Mesenchymal stem cell (in vitro differentiated cells and primary cell): ENCODE measurements at regions not wholly inside any gene's neighbourhood (a gene's known extent, or its start where the extent isn't known, plus 50 kb on each side); places are given as distances from the start of the nearest gene placed in this dataset.

ENCODE experiments used
- DNase-seq: peaks from one replicate; pipeline ENCODE4 v3.0.0-alpha.2; 2013
- H2AFZ ChIP-seq: one replicate; pipeline ENCODE4 v1.6.1; 2013; ENCODE audit warnings: low read depth, mild to moderate bottlenecking, control low read depth, inconsistent platforms, low read length, moderate library complexity
- H2AK5ac ChIP-seq: 2 replicates; pipeline ENCODE4 v1.6.1; 2013; ENCODE audit warnings: low read length, moderate library complexity, mild to moderate bottlenecking, inconsistent platforms; ENCODE audit not compliant: severe bottlenecking
- H2BK120ac ChIP-seq: one replicate; pipeline ENCODE4 v1.6.1; 2013; ENCODE audit warnings: low read depth, mild to moderate bottlenecking, inconsistent platforms, low read length, moderate library complexity
- H2BK12ac ChIP-seq, 2 experiments: one replicate each; pipeline ENCODE4 v1.6.1; 2013; ENCODE audit warnings: inconsistent platforms in 2 of 2, low read length in 2 of 2, mild to moderate bottlenecking in 2 of 2, moderate library complexity in 2 of 2, control low read depth in 1 of 2
- H2BK15ac ChIP-seq: one replicate; pipeline ENCODE4 v1.6.1; 2013; ENCODE audit warnings: mild to moderate bottlenecking, low read depth, inconsistent platforms; ENCODE audit not compliant: poor library complexity, severe bottlenecking
- H2BK5ac ChIP-seq: 2 replicates; pipeline ENCODE4 v1.6.1; 2013; ENCODE audit warnings: low read depth, mild to moderate bottlenecking, low read length, control low read depth, inconsistent platforms; ENCODE audit not compliant: poor library complexity, severe bottlenecking
- H3K14ac ChIP-seq, 2 experiments: one replicate each; pipeline ENCODE4 v1.6.1; 2013; ENCODE audit warnings: inconsistent platforms in 2 of 2, low read length in 2 of 2, control low read depth in 1 of 2, mild to moderate bottlenecking in 1 of 2, moderate library complexity in 1 of 2
- H3K18ac ChIP-seq, 2 experiments: one replicate each; pipeline ENCODE4 v1.6.1; 2013; ENCODE audit warnings: inconsistent platforms in 2 of 2, low read length in 2 of 2, control low read depth in 1 of 2, low read depth in 1 of 2, mild to moderate bottlenecking in 1 of 2
- H3K23ac ChIP-seq, 2 experiments: one replicate each; pipeline ENCODE4 v1.6.1; 2013; ENCODE audit warnings: inconsistent platforms in 2 of 2, low read length in 2 of 2, mild to moderate bottlenecking in 2 of 2, moderate library complexity in 2 of 2, control low read depth in 1 of 2
- H3K27ac ChIP-seq: 2 replicates; pipeline ENCODE4 v1.5.1; 2013; ENCODE audit warnings: mild to moderate bottlenecking, moderate library complexity, low read length, control low read depth, inconsistent platforms; ENCODE audit not compliant: poor library complexity, severe bottlenecking
- H3K27me3 ChIP-seq, 2 experiments: 2 replicates each; pipeline versions ENCODE4 v1.6.1 to v1.7.0; 2013; ENCODE audit warnings: low read length in 2 of 2, mild to moderate bottlenecking in 2 of 2, moderate library complexity in 2 of 2, control low read depth in 1 of 2, inconsistent platforms in 1 of 2; ENCODE audit not compliant: control insufficient read depth in 1 of 2, insufficient read depth in 1 of 2
- H3K36me3 ChIP-seq, 2 experiments: 2 replicates each; pipeline versions ENCODE4 v1.6.1 to v1.7.0; 2013; ENCODE audit warnings: low read length in 2 of 2, control low read depth in 1 of 2, inconsistent platforms in 1 of 2, low read depth in 1 of 2, mild to moderate bottlenecking in 1 of 2; ENCODE audit not compliant: insufficient read depth in 2 of 2, control insufficient read depth in 1 of 2
- H3K4ac ChIP-seq, 2 experiments: one replicate each; pipeline ENCODE4 v1.6.1; 2013; ENCODE audit warnings: inconsistent platforms in 2 of 2, low read length in 2 of 2, mild to moderate bottlenecking in 2 of 2, moderate library complexity in 2 of 2, control low read depth in 1 of 2, low read depth in 1 of 2
- H3K4me1 ChIP-seq: 2 replicates; pipeline ENCODE4 v1.6.1; 2013; ENCODE audit warnings: low read depth, low read length, control low read depth; ENCODE audit not compliant: control insufficient read depth, insufficient read depth
- H3K4me2 ChIP-seq: 2 replicates; pipeline ENCODE4 v1.6.1; 2013; ENCODE audit warnings: low read length, mild to moderate bottlenecking, inconsistent platforms; ENCODE audit not compliant: poor library complexity, severe bottlenecking
- H3K4me3 ChIP-seq, 2 experiments: 2 replicates each; pipeline versions ENCODE4 v1.5.1 to v1.7.0; 2013; ENCODE audit warnings: low read length in 2 of 2, mild to moderate bottlenecking in 2 of 2, control low read depth in 1 of 2, low read depth in 1 of 2; ENCODE audit not compliant: insufficient read depth in 1 of 2
- H3K79me1 ChIP-seq: replicated peaks from 2 replicates; pipeline ENCODE4 v1.6.1; 2013; ENCODE audit warnings: mild to moderate bottlenecking, control low read depth, low read length, inconsistent platforms; ENCODE audit not compliant: poor library complexity, severe bottlenecking
- H3K9ac ChIP-seq: 2 replicates; pipeline ENCODE4 v1.7.0; 2013; ENCODE audit warnings: mild to moderate bottlenecking, low read length, moderate library complexity
- H3K9me3 ChIP-seq: 2 replicates; pipeline ENCODE4 v1.7.0; 2013; ENCODE audit warnings: mild to moderate bottlenecking, low read length; ENCODE audit not compliant: control insufficient read depth
- H4K8ac ChIP-seq: one replicate; pipeline ENCODE4 v1.6.1; 2013; ENCODE audit warnings: inconsistent platforms, mild to moderate bottlenecking, low read length, moderate library complexity
- H4K91ac ChIP-seq: one replicate; pipeline ENCODE4 v1.6.1; 2013; ENCODE audit warnings: mild to moderate bottlenecking, low read length, inconsistent platforms
- WGBS: methylation state at CpG from one replicate; pipeline ENCODE4 v1.1.7; 2013; ENCODE audit warnings: mixed read lengths; 5-methylcytosine and 5-hydroxymethylcytosine counted together

- H2BK5ac ChIP-seq: no peak overlapping the region
- H2AK5ac ChIP-seq: no peak overlapping the region
- no peak overlapping the region for H2BK15ac ChIP-seq
- H3K4me2 ChIP-seq: no peak overlapping the region
- no peak overlapping the region for H3K18ac ChIP-seq
- no peak overlapping the region for H3K14ac ChIP-seq
- DNase-seq: no peak
- H3K9ac ChIP-seq: no peak overlapping the region
- no peaks in the 10 kb centered on the region for H3K36me3 ChIP-seq
- H3K4me1 ChIP-seq: peaks cover 5% of the 10 kb centered on the region
- peaks cover under 1% of the 10 kb centered on the region for H3K9me3 ChIP-seq
- H2BK120ac ChIP-seq: no peak overlapping the region
- H4K91ac ChIP-seq: no peak overlapping the region
- no peaks in the 10 kb centered on the region for H3K79me1 ChIP-seq
- H3K23ac ChIP-seq: no peak overlapping the region
- no peak overlapping the region for H2BK12ac ChIP-seq
- no peak overlapping the region for H3K27ac ChIP-seq
- H2AFZ ChIP-seq: no peak overlapping the region
- no peak overlapping the region for H3K4me3 ChIP-seq
- no peaks in the 10 kb centered on the region for H3K27me3 ChIP-seq
- H4K8ac ChIP-seq: no peak overlapping the region
- no CpG with 5 or more reads among the region's 2 CpGs for WGBS
- no peak overlapping the region for H3K4ac ChIP-seq
Observed at GRCh38 chr4:67040315-67040714, 505.0 kb downstream of the CENPC start.

GRCh38 chr4:67038228-67038566 lies 507.1 kb downstream of the CENPC start:
- Histone ChIP-seq H3K4me1 (peaks cover 5% of the 10 kb centered on the region), H2BK12ac (no peak overlapping the region), H4K8ac (no peak overlapping the region), H3K9ac (no peak overlapping the region), H3K36me3 (no peaks in the 10 kb centered on the region), H3K18ac (no peak overlapping the region), H3K4ac (no peak overlapping the region), H2AK5ac (no peak overlapping the region), H2BK120ac (no peak overlapping the region), H3K4me2 (no peak overlapping the region), H2AFZ (no peak overlapping the region), H3K4me3 (no peak overlapping the region), H2BK5ac (no peak overlapping the region), H3K23ac (no peak overlapping the region), H3K27me3 (no peaks in the 10 kb centered on the region), H3K79me1 (no peaks in the 10 kb centered on the region), H4K91ac (no peak overlapping the region), H2BK15ac (no peak overlapping the region), H3K9me3 (peaks cover 3% of the 10 kb centered on the region), H3K27ac (no peak overlapping the region), H3K14ac (no peak overlapping the region)
- no peak for DNase-seq
- 68% methylated on average over 4 of the region's 4 CpGs for WGBS

DNA sequence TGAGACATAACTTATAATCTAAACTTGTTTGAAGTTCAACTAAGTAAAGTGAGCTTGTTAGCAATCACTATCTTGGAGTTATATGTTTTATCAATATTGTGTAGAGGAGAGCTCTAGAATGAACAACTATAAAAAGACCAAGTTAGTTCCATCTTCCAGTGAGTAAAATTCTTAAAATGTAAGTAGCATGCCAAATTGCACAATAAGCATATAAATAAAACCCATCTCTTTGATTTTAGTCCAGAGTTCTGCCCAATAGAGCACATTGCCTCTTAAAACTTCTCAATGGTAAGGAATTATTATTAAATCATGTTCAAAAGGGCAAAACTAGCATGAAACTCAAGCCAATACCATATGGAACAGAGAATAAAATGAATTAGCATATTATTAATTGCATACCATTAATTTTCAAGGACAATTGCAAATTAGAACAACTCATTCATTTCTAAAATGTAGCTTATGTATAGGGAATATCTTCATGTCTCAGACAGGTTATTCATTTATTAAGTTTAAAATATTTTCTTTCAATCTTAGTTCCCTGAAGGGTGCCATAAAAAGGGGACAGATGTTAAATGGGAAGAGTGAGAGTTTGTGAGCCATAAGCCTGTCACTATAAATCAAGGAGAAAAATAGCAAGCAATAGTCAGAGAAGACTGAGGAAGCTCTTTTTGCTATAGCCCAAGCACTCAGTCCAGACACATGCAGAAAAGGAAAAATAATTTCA lies 507.6 kb downstream of the CENPC start:
- Histone ChIP-seq H4K8ac (no peak overlapping the region), H3K9ac (no peak overlapping the region), H2BK15ac (no peak overlapping the region), H3K27ac (no peak overlapping the region), H2BK120ac (no peak overlapping the region), H2BK5ac (no peak overlapping the region), H3K4me2 (no peak overlapping the region), H3K18ac (no peak overlapping the region), H3K23ac (no peak overlapping the region), H3K4ac (no peak overlapping the region), H3K9me3 (peaks cover 3% of the 10 kb centered on the region), H3K79me1 (no peaks in the 10 kb centered on the region), H2BK12ac (no peak overlapping the region), H3K4me3 (no peak overlapping the region), H3K36me3 (no peaks in the 10 kb centered on the region), H3K27me3 (no peaks in the 10 kb centered on the region), H4K91ac (no peak overlapping the region), H3K14ac (no peak overlapping the region), H3K4me1 (peaks cover 5% of the 10 kb centered on the region), H2AFZ (no peak overlapping the region), H2AK5ac (no peak overlapping the region)
- no peak for DNase-seq

DNA sequence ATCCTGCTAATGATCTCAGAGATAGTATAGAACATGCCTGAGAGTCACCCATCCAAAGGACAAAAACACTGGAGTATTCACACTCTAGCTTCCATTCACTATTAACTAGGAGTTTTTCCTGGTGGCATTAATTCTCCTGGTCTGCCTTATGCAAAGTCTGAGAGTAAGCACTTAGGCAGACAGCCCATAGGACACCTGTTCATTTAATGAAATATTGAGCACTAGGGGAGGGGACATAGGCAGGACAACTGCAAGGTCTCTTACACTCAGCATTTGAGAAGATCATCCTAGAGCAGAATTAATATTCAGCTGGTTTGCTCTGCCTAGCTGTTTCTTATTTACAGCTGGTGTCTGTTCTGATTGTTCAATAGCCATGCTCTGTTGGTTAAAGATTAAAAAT lies 508.5 kb downstream of the CENPC start:
- peaks cover 5% of the 10 kb centered on the region for H3K4me1 ChIP-seq
- H3K14ac ChIP-seq: no peak overlapping the region
- no peaks in the 10 kb centered on the region for H3K27me3 ChIP-seq
- no peak overlapping the region for H3K4me2 ChIP-seq
- no peak overlapping the region for H2BK120ac ChIP-seq
- peak overlapping the region in 1 of 2 experiments; percentile 18 for H2BK12ac ChIP-seq
- H4K8ac ChIP-seq: no peak overlapping the region
- no peak overlapping the region for H3K4me3 ChIP-seq
- H3K36me3 ChIP-seq: no peaks in the 10 kb centered on the region
- H3K4ac ChIP-seq: peak overlapping the region in 1 of 2 experiments; percentile 49
- H2BK5ac ChIP-seq: no peak overlapping the region
- H3K9ac ChIP-seq: no peak overlapping the region
- peak overlapping the region in 1 of 2 experiments; percentile 14 for H3K18ac ChIP-seq
- H2AK5ac ChIP-seq: no peak overlapping the region
- H4K91ac ChIP-seq: no peak overlapping the region
- no peak overlapping the region for H3K23ac ChIP-seq
- H2BK15ac ChIP-seq: no peak overlapping the region
- no peak overlapping the region for H3K27ac ChIP-seq
- no peak for DNase-seq
- H2AFZ ChIP-seq: no peak overlapping the region
- no peaks in the 10 kb centered on the region for H3K79me1 ChIP-seq
- H3K9me3 ChIP-seq: peaks cover 3% of the 10 kb centered on the region
